GM18861 (cell line): ENCODE measurements at regions not wholly inside any gene's neighbourhood (a gene's known extent, or its start where the extent isn't known, plus 50 kb on each side); places are given as distances from the start of the nearest gene placed in this dataset.
"Not testable (repeated sequence)": the region's sequence is repeated elsewhere in the genome, so short reads cannot be mapped to it uniquely, and the experiment has no call there.

Experiments
- ATAC-seq: cut with Tn5 transposase; IDR thresholded peaks from one replicate; pipeline ENCODE4 v1.9.1; 2021; ENCODE audit not compliant: unreplicated experiment

DNA sequence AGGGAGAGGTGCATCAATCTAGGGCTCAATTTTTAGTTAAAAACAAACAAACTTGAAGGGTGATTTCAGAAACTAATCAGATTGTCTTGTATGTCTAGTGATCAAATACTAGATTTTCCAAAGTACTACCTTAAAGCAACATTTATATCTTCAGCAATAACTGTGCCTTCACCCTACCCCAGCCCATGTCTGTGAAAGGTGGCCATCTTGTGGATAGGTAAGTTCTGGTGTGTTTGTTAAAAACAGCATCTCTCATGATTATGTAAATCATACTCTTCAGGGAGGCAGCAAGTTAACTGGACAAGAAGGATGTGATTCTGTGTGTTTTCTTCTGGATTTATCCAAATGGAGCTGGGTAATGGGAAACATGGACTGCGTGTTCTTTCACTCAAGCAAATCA lies 81.4 kb upstream of the ACSL1 start:
- ATAC-seq: no peak

DNA sequence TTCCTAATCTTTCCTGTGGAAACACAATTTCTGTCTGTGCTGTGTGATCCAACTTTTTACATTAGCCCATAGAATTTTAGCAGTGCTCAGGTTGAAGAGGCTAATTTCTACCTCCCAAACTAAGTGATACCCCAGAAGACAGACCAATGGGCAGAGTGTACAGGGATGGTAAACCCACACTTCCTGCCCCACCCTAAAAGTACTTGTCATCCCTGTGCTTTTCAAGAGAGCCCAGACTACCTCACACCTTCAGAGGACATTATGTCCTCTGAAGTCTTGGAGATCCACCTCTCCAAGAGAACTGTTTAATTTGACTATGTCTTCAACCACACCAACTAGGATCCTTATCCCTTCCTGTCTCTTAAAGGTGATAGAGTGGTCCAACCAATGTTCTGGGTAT lies 82.0 kb upstream of the ACSL1 start:
- ATAC-seq: no peak

DNA sequence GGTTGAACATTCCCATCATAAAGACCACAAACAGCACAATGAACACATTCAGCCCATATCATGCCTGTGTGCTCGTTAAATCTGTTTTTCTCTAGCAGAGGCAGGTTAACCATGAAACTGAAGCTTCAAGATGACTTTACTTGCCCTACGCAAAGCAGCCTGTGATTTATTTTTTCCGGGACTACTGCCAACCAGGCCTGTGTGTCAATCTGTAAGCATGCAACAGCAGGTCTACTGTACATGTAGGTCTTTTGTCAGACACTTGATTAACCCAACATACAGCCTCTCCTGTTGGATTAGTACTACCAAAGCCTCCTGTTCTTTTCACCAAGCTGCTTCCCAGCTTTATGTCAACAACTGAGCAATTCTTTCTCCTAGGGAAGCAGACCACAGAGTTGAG lies 85.5 kb upstream of the ACSL1 start:
- no peak for ATAC-seq

DNA sequence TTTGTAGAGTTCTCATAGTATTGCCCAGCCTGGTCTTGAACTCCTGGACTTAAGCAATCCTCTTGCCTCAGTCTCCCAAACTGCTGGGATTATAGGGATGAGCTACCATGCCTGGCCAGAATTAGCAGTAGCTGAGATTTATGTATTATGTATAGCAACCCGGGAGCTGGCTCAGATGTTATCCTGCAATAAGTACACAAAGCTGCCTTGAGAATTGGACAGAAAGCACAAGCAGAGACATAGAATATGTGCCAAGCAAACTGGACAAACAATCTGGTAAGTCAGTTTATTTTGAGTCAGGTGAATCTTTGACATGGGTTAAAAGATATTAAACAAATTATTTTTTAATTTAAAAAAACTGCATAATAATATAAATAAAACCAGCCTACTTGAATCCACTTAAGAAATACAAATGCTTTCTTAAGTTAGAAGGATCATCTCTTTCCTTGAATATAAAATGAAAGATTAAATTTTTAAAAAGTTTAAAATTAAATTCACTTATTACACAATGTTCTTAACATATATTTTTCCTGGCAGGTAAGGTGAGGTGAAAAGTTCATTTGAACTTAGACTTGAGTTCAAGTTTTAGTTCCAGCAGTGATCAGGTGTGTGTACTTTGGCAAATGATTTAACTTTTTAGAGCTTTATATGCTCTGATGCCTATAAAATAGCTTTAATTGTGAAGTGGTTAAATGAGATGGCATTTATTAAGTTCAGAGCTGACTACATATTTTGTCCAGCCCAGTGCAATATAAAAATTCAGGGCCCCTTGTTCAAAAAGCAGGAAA lies 87.8 kb upstream of the ACSL1 start:
- ATAC-seq: no peak

DNA sequence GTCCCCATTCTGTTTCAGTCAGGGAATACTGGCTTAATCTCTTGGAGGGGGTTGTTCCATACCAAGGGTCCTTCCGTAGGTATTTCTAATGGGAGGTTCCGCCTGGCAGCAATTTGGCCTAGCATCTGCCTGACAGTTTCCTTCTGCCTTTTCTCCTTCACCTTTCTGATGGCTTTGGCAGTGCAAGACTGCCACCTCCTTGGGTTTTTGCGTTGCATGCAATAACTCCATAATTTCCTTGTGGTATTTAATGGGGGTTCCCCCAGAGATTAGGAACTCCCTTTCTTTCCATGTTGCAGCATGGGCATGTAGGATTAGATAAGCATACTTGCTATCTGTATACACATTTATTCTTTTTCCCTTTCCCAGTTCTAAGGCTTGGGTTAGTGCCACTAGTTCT lies 93.0 kb upstream of the ACSL1 start:
- ATAC-seq: not testable (repeated sequence)

DNA sequence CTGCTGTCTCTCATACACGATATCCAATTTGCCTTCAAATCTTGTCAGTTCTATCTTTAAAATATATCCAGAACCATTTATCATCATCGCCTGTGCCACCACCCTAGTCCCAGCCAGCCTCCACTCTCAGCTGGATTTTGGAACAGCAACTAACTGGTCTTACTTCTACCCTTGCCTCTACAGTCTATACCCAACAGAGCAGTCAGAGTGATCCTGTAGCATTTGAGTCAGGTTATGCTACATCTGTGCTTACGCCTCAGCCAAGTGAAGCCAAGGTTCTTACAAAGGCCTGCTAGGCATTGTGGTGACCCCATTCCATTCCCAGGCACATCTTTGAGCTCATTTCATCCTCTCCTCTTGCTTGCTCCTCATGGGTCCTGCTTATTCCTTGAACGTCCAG lies 95.7 kb upstream of the ACSL1 start:
- ATAC-seq: no peak

DNA sequence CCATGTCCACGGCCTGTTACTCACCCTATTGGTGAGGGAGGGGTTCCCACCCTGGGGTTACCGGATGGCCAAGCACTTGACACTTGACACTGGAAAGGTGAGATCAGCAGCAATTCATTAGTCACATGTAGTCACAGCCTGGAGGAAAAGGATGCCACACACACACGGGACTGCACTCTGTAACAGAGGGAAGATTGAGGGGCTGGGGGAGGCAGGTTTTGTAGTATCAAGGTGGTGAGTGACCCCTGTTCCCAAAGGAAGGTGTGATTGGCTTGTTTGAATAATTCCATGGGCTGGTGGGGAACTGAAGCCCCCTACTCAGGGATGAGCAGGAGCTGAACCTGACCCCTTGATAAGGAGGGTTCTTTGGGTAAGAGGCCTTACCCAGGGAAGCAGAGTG lies 96.0 kb upstream of the HELT start:
- no peak for ATAC-seq

DNA sequence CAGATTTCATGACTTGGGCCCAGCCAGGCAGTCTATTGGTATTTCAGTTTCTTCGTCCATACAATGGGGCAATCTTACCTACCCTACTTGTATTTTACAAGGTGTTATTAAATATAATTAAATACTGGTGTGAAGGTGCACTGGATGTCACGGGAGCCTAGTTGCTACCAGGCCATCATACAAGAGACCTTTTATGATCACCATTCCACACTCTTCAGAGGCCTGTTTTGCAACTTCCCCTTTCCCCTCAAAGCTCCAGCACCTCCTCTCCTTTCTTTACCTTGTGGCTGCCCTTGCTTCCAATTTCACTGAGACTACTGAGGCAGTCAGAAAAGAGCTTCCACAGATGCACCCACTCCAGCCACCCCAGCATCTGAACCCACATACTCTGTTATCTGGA lies 93.8 kb upstream of the HELT start:
- ATAC-seq: no peak

DNA sequence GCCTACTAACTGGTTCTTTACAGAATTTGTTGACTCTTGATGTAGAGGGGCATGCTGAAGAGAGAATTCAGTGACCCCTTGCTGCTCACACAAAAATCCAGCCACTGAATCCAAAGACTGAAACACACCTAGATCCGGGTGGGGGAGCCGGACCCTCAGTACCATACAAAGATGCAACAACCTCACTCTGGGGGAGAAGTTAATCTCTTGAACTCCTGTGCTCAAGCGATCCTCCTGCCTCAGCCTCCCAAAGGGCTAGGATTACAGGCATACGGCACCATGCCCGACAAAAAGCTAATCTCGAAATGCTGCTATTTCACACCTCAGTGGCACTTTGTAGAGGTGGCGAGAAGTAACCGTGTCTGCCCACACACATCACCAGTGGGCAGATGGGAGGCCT lies 88.8 kb upstream of the HELT start:
- ATAC-seq: no peak

DNA sequence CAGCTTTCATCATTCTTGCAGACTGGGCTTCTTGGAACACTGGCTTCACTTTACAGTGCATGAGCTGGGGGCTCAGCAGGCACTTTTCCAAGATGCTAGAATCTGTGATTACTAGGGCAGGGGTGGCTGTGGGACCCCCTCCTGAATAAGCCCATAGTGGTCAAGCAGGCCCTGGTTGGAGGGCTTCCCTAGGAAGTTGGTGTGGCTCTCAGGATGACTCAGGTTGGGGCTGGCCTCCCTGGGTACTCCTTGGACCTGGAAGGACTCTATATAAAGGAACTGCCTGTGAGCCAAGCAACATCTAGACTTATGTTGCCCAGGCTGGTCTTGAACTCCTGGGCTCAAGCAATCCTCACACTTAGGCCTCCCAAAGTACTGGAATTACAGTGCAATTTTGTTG lies 88.3 kb upstream of the HELT start:
- ATAC-seq: no peak

DNA sequence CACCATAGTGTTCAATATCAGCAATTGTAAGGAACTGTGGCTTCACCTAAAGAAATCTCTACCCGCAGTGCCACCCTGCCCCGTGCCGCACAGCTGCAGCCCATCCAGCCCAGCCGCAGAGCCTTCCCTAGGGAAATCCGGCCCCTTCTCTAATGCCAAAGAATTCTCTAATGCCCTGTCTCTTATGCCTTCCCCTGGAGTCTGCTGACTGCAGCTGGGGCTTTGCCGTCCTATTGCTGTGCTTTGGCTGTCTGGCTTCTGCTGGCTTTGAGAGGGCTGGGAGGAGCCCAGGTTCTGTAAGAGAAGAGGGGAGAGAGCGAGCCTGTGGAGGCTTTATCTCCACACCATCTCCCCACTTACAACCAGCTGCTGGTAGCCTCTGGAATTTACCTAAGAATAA lies 85.9 kb upstream of the HELT start:
- ATAC-seq: no peak

DNA sequence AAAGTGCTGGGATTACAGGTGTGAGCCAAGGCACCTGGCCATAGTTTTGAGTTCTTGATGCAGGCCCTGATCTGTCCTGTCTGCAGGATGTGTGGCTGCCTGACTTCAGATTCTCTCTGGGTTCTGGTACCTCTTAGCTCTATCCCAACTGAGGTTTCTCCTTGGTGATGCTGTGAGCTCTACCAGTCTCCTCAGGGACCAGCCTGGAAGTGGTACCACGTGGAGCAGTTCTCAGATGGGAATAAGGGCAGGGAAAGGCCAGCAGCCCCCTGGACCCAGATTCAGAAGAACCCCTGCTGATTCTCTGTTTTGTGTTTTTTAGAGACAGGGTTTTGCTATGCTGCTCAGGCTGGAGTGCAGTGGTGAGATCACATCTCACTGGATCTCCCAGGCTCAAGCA lies 85.0 kb upstream of the HELT start:
- no peak for ATAC-seq

DNA sequence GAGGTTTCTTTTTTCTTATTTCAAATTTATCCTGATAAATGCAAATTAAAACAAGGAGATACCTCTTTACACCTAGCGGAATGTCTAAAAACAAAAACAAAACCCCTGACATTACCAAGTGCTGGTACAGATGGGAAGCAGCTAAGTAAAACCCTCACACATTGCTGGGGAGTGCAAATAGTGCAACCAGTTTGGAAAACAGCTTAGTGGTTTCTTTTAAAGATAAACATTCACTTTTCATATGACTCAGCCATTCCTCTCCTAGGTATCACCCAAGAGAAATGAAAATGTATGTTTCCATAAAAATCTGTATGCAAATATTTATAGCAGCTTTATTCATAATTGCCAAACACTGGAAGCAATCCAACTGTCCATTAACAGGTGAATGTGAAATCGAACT lies 84.1 kb upstream of the HELT start:
- ATAC-seq: no peak

DNA sequence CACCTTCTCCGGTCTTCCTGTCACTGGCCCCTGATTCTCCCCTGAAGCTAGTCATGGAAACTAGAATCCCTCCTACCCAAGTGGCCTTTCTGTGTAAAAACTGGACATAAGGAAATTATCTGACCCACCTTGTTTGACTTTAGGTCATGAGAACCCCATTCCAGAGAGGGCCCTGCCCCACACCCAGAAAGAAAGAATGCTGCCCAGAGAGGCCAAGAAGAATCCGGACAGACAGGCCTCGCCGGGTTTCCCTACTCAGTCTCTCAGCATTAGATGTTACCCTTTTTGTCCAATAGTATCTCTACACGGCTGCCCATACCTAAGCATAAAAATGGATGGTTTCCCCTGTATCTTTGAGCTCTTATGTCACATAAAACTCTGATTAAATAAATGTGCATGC lies 83.3 kb upstream of the HELT start:
- ATAC-seq: no peak

DNA sequence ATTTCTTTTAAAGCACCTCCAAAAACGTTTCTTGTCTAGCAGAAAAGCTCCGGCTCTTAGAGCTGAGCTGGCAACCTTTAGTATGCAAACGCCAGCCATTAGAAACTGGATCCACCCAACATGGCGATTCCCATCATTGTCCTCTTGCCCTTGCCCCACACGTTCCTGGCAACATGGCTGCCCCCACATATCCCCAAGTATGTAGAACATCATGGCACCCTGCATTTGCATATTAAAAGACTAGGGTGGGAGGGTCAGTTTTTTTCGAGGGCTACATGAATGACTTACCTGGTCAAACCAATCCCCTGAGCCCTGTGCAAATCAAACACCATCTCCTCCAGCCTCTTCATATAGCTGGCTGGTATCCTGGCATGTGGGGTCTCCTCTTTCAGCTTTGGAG lies 82.2 kb upstream of the HELT start:
- no peak for ATAC-seq

DNA sequence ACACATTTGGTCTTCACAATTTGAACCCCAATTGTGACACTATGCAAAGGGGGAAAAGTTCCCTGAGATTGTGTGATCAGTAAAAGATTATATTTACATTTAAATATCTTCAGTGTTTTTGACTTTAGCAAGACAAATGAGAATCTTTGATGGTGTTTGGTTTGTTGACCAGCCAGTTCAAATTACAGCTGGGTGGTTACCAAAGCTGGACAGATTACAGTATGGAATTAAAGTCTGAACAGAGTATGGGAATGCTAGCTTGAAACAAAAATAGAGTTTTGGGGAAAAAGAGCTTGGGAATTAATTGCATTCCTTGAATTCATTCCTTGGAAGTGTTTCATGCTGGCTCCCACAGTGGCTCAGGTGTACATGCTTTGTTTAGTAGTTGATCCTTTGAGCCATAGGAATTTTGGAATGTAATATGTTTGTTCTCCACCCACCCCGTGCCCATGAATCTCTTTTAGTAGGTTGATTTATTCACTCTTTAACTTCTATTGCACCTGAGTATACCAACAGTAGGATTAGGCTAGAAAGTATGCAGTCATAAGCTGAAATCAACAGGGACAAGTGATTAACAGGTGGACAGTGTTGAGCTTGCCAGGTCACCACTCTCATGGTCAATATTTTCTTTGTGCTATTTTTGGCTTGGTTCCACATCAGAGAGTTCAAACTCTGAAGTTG lies 81.1 kb upstream of the HELT start:
- ATAC-seq: no peak

DNA sequence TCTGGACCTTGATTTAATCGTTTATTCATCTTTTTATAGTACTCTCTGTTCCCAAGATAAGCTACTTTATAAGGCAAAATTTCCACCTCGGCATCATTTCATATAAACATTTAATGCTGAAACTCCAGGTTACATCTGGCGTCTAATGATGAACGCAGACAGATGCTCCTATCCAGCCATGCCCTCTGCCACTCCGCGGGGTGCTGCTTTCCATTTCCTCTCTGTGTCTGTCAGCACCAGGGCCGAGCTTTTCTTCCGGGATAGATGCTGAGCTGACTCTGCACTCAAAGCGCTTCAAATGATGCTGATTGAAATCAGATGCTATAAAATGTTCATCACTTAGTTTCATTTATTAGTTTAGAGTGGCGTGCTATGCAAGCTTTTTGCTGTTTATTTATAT lies 80.5 kb upstream of the HELT start:
- ATAC-seq: no peak

DNA sequence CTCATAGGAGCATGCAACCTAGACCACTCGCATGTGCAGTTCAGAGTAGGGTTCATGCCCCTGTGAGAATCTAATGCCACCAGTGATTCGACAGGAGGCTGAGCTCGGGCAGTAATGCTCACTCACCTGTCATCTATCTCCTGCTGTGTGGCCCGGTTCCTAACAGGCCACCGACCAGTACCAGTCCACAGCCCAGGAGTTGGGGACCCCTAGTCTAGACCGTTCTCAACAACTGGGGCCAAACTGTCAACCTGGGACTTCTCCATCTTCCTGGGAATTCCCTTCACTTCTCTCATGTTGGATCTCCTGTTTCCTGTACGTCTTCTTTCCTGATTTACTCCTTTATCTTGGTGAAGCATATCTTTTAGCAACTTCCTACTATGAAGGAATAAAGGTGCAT lies 79.4 kb upstream of the HELT start:
- ATAC-seq: no peak

DNA sequence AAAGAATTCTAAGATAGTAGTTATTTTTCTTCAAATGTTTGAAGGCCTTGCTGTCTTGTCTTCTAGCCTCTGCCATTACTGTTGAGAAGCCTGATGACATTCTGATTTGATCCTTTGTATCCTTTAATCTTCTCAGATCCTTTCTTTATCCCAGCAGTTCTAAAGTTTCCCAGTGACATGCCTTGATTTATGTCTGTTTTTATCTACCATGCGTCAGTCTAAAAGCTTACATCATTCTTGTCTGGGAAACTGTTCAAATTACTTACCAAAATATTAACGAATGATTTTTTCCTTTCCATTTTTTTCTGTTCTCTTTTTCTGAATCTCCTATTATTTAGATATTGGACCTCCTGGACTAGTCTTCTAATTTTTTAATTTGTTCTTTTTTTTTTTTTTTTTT lies 78.3 kb upstream of the HELT start:
- no peak for ATAC-seq

DNA sequence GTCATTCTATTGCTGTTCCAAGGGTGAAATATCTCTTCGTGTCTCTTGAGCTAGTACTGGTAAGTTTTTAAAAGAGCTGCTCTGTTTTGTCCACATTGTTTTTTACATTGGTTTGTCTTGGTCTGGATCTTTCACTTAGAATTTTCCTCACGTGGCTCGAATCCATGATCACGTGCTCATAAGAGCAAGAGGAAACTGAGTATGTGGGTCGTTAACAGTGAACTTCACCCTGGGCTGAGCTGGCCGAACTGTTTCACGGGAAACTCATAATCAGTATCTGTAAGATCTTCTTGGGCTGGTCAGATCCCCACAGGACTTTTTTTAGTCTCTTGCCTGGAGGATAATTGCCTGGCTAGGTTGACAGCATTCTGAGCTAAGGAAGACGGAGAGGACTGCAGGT lies 77.8 kb upstream of the HELT start:
- ATAC-seq: no peak

DNA sequence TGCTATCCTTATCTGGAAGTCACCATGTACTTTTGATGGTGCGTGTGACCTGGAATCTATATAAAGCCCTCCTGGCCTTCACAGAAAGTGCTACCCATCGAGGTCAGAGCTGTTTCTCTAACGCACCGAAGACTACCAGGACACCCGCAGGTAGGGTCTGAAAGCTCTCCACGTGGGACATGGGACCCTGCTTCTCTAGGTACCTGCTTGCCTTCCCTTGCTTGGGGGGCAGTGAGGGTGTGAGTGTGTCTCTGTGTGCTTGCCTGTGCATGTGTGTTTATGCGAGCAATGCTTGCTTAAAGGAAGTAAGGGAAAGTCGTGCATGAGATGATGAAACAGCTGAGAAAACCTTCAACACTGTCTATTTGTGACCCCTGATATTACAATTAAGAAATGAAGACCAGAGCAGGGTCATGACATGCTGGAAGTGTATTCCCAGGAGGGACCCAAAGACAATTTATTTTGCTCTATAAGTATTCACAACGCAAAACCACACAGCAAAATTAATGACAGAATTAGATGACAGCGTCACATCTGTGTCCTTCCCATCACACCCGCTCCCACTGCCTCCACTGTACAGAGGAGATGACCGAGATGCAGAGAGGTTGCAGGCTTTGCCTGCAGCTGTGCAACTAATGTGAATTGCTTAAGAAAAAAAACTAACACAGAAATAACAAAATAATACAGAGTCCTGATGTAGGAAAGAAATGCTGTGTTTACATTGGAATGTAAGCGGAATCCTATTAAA lies 76.4 kb upstream of the HELT start:
- ATAC-seq: no peak
